ENCODE measurements at regions not wholly inside any gene's neighbourhood (a gene's known extent, or its start where the extent isn't known, plus 50 kb on each side); places are given as distances from the start of the nearest gene placed in this dataset.

DNA sequence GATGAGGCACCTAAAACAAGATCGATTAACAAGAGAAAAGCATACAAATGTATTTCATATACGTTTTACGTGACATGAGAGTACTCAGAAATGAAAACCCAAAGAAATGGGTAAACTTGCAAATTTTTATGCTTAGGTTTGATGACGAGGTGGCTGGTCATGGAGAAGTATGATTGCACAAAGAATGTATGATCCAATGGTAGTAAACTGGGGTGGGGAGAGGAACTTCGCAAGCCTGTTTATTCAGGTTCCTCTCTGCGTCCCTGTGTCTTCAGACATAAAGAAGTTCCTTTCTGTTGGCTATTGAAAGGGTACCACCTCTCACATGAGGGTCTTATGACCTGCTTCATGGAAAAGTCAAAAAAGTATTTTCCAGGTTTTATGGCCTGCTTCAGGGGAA, 309.2 kb downstream of the BCOR start:
- TF ChIP-seq, protein P1, sequence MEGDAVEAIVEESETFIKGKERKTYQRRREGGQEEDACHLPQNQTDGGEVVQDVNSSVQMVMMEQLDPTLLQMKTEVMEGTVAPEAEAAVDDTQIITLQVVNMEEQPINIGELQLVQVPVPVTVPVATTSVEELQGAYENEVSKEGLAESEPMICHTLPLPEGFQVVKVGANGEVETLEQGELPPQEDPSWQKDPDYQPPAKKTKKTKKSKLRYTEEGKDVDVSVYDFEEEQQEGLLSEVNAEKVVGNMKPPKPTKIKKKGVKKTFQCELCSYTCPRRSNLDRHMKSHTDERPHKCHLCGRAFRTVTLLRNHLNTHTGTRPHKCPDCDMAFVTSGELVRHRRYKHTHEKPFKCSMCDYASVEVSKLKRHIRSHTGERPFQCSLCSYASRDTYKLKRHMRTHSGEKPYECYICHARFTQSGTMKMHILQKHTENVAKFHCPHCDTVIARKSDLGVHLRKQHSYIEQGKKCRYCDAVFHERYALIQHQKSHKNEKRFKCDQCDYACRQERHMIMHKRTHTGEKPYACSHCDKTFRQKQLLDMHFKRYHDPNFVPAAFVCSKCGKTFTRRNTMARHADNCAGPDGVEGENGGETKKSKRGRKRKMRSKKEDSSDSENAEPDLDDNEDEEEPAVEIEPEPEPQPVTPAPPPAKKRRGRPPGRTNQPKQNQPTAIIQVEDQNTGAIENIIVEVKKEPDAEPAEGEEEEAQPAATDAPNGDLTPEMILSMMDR (conservative IDR thresholded peaks at IDR 0.05) = no peak
- WGBS, 2 experiments (ENCODE audit: insufficient coverage in 1 of 2, insufficient read length in 1 of 2) = 97 to 100% methylated on average over 1 to 6 of the region's 6 CpGs

DNA sequence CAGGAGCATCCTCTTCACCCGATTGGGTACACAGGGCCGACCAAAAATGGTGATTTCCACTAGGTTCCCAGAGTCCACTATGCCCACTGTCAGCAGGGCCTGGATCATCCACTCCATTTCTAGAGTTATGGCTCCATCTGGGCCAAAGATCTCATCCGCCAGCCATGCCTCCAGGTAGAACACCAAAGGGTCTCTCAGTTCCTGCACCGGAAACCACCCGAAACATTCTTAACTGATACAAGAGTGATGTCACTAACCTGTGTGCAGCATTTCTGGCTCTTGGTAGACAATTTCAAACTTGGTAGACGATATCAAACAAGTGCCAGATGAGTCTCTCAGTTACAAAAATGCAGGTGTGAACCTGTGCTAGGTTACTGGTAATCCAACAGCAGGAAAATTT, 306.1 kb downstream of the BCOR start:
- Histone ChIP-seq H3K27me3 (ENCODE audit: control insufficient read depth, insufficient read depth, low read length, poor library complexity, severe bottlenecking) (peaks cover 7% of the 10 kb centered on the region), H3K9me3 (ENCODE audit: control insufficient read depth, low read length) (no peaks in the 10 kb centered on the region), H3K9ac (ENCODE audit: extremely low read depth, low read length, poor library complexity, severe bottlenecking) (no peak overlapping the region), H3K36me3 (ENCODE audit: control insufficient read depth, insufficient read depth, low read length) (no peaks in the 10 kb centered on the region), H3K4me3 (ENCODE audit: low read length) (no peak overlapping the region), H3K4me1 (ENCODE audit: control insufficient read depth, insufficient read depth, low read length) (no peaks in the 10 kb centered on the region), H3K27ac (ENCODE audit: low read depth, low read length) (no peak overlapping the region)
- DNase-seq = no peak
- Mint-ChIP-seq H3K27ac (no peak overlapping the region), H3K9me3 (peaks cover 6% of the 10 kb centered on the region), H3K36me3 (ENCODE audit: low read depth) (no peaks in the 10 kb centered on the region), H3K4me1 (peaks cover 18% of the 10 kb centered on the region), H3K27me3 (ENCODE audit: insufficient read depth) (peaks cover 55% of the 10 kb centered on the region), H3K4me3 (no peak overlapping the region)
- 88 to 95% methylated on average over 4 to 6 of the region's 6 CpGs for WGBS, 2 experiments (ENCODE audit: insufficient coverage in 1 of 2, insufficient read length in 1 of 2)
- TF ChIP-seq, protein P1 (conservative IDR thresholded peaks at IDR 0.05) = no peak

More for the DNA sequence above, 309.2 kb downstream of the BCOR start:
- Histone ChIP-seq H3K9me3 (ENCODE audit: control insufficient read depth, low read length) (no peaks in the 10 kb centered on the region), H3K4me3 (ENCODE audit: low read length) (no peak overlapping the region), H3K27me3 (ENCODE audit: control insufficient read depth, insufficient read depth, low read length, poor library complexity, severe bottlenecking) (peaks cover 7% of the 10 kb centered on the region), H3K4me1 (ENCODE audit: control insufficient read depth, insufficient read depth, low read length) (no peaks in the 10 kb centered on the region), H3K36me3 (ENCODE audit: control insufficient read depth, insufficient read depth, low read length) (no peaks in the 10 kb centered on the region), H3K9ac (ENCODE audit: extremely low read depth, low read length, poor library complexity, severe bottlenecking) (no peak overlapping the region), H3K27ac (ENCODE audit: low read depth, low read length) (no peak overlapping the region)
- Mint-ChIP-seq H3K4me1 (peaks cover 9% of the 10 kb centered on the region), H3K27me3 (ENCODE audit: insufficient read depth) (peaks cover 52% of the 10 kb centered on the region), H3K4me3 (no peak overlapping the region), H3K27ac (no peak overlapping the region), H3K9me3 (peaks cover 7% of the 10 kb centered on the region), H3K36me3 (ENCODE audit: low read depth) (no peaks in the 10 kb centered on the region)
- no peak for DNase-seq

DNA sequence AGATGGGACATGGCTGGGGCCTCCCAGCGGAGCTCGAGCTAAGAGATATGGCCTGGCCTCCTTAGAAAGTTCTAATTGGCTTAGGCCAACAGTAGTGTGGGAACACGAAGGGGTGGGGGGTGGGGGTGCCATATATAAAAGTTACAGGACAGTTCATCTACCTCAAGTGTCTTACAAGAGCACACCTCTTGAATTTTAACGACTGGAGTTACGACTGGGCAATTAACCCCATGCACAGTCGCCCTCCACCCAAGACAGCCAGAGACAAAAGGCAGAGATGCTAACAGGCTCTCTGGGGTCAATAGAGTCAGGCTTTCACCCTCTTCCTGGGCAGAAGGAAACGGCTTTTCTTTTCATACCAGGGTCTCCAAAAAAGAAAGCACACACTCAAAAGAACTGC, 302.2 kb downstream of the BCOR start:
- Mint-ChIP-seq H3K4me3 (no peak overlapping the region), H3K4me1 (peaks cover 9% of the 10 kb centered on the region), H3K9me3 (peaks cover 5% of the 10 kb centered on the region), H3K36me3 (ENCODE audit: low read depth) (no peaks in the 10 kb centered on the region), H3K27me3 (ENCODE audit: insufficient read depth) (peaks cover 26% of the 10 kb centered on the region), H3K27ac (no peak overlapping the region)
- H3K4me3 ChIP-seq (ENCODE audit: low read length) = no peak overlapping the region
- H3K4me1 ChIP-seq (ENCODE audit: control insufficient read depth, insufficient read depth, low read length) = no peaks in the 10 kb centered on the region
- TF ChIP-seq, protein P1 (conservative IDR thresholded peaks at IDR 0.05) = no peak
- no peak overlapping the region for H3K9ac ChIP-seq (ENCODE audit: extremely low read depth, low read length, poor library complexity, severe bottlenecking)
- no peaks in the 10 kb centered on the region for H3K27me3 ChIP-seq (ENCODE audit: control insufficient read depth, insufficient read depth, low read length, poor library complexity, severe bottlenecking)
- no peak overlapping the region for H3K27ac ChIP-seq (ENCODE audit: low read depth, low read length)
- DNase-seq = no peak
- WGBS, 2 experiments (ENCODE audit: insufficient coverage in 1 of 2, insufficient read length in 1 of 2) = 84% methylated on average over 4 of the region's 7 CpGs; no CpG with 5 or more reads in 1 of the 2 experiments
- no peaks in the 10 kb centered on the region for H3K36me3 ChIP-seq (ENCODE audit: control insufficient read depth, insufficient read depth, low read length)
- H3K9me3 ChIP-seq (ENCODE audit: control insufficient read depth, low read length) = no peaks in the 10 kb centered on the region

All from endodermal cell (in vitro differentiated cells).